NCI-H226 (cell line): ENCODE measurements at regions not wholly inside any gene's neighbourhood (a gene's known extent, or its start where the extent isn't known, plus 50 kb on each side); places are given as distances from the start of the nearest gene placed in this dataset.
"Not testable (repeated sequence)": the region's sequence is repeated elsewhere in the genome, so short reads cannot be mapped to it uniquely, and the experiment has no call there.

Experiments used
- DNase-seq: peaks from one replicate; pipeline ENCODE4 v3.0.0-alpha.2; 2015

- DNase-seq = no peak
Measured at GRCh38 chr15:66884661-66885237, 180.7 kb upstream of the SMAD3 start.

GRCh38 chr15:66885281-66885915 is 180.0 kb upstream of the SMAD3 start:
- no peak for DNase-seq

- no peak for DNase-seq
Measured at GRCh38 chr15:66886241-66886675, 179.1 kb upstream of the SMAD3 start.

- DNase-seq = no peak
Measured at GRCh38 chr15:66886686-66887273, 178.6 kb upstream of the SMAD3 start.

GRCh38 chr15:66889298-66889697 is 176.1 kb upstream of the SMAD3 start:
- not testable (repeated sequence) for DNase-seq

GRCh38 chr15:66891776-66892175 is 173.6 kb upstream of the SMAD3 start:
- DNase-seq = no peak

GRCh38 chr15:66893294-66893693 is 172.1 kb upstream of the SMAD3 start:
- DNase-seq = no peak

GRCh38 chr15:66894363-66894762 is 171.0 kb upstream of the SMAD3 start:
- DNase-seq = no peak

GRCh38 chr15:66894986-66895780 is 170.2 kb upstream of the SMAD3 start:
- peak; percentile 51 for DNase-seq

- DNase-seq = no peak
Measured at GRCh38 chr15:66895794-66896453, 169.5 kb upstream of the SMAD3 start.

GRCh38 chr15:66896611-66897010 is 168.8 kb upstream of the SMAD3 start:
- no peak for DNase-seq

GRCh38 chr15:66897416-66897815 is 168.0 kb upstream of the SMAD3 start:
- DNase-seq = no peak

- DNase-seq = no peak
Measured at GRCh38 chr15:66897971-66898370, 167.4 kb upstream of the SMAD3 start.

GRCh38 chr15:66898656-66899386 is 166.6 kb upstream of the SMAD3 start:
- no peak for DNase-seq

GRCh38 chr15:66899555-66900350 is 165.6 kb upstream of the SMAD3 start:
- DNase-seq = peak; percentile 51

GRCh38 chr15:66900586-66901310 is 164.7 kb upstream of the SMAD3 start:
- DNase-seq = no peak

- DNase-seq = peak; percentile 63
Measured at GRCh38 chr15:66901336-66902100, 163.9 kb upstream of the SMAD3 start.

- DNase-seq = no peak
Measured at GRCh38 chr15:66905185-66905584, 160.2 kb upstream of the SMAD3 start.

GRCh38 chr15:66905954-66906353 is 159.4 kb upstream of the SMAD3 start:
- DNase-seq = no peak
